GM19023 (cell line): ENCODE measurements at regions not wholly inside any gene's neighbourhood (a gene's known extent, or its start where the extent isn't known, plus 50 kb on each side); places are given as distances from the start of the nearest gene placed in this dataset.

ENCODE experiments used
- ATAC-seq: cut with Tn5 transposase; IDR thresholded peaks from one replicate; pipeline ENCODE4 v1.9.1; 2021; ENCODE audit warnings: mild to moderate bottlenecking, moderate library complexity; ENCODE audit not compliant: unreplicated experiment

GRCh38 chr2:221104361-221104811, 467.7 kb downstream of the EPHA4 start:
- no peak for ATAC-seq

GRCh38 chr2:221106241-221106640, 465.9 kb downstream of the EPHA4 start:
- ATAC-seq, result no peak

DNA sequence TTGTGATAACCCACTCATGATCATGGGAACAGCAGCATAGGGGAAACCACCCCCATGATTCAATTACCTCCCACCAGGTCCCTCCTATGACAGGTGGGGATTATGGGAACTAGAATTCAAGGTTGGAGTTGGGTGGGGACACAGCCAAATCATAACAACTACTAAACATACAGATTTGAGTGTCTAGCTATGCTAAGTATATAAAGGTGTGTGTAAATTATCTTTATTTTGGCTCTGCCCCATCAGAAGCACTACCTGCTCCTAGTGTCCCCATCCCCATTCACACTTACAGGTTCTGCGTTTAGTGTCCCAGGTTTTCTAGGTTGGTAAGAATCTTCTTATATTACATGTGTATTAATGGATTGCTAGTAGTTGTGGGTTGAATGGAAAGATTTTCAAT, 464.7 kb downstream of the EPHA4 start:
- ATAC-seq, result no peak

DNA sequence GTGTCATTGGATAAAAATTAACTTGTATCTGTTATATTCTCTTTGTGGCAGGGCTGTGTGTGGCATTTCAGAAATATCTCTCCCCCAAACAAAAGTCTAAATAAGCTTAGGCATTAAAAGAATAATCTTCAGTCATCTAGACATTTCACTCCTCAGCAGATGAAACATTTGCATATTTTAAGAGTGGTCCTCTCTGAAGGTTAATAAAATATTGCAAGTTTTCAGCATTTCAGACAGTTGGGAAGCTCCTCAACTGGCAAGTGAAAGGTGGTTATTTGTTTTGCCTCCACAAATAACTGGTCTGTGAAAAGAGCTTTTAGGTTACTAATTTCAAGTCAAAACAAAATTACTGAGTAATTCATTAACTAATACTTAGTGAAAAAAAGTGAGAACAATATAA, 462.6 kb downstream of the EPHA4 start:
- ATAC-seq, result no peak

DNA sequence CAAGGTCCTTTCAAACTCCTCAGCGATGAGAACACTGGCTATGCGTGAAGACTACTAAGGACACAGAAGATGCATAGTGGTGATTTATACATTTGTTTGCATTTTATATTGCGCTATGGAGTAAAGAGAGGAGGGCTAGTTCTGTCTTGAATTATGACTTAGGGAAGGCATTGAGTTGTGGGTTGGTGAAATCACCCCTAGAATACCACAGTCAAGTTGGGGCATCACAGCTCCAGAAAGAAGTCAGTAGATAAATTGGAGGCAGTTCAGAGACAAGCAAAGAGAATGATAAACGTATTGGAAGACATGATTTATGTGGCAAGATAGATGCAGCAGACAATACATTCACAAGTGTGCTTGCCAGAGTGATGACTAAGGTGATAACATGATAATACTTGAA, 460.4 kb downstream of the EPHA4 start:
- no peak for ATAC-seq

- ATAC-seq, result no peak
Observed at GRCh38 chr2:221112744-221113143, 459.4 kb downstream of the EPHA4 start.

GRCh38 chr2:221115944-221116343, 456.2 kb downstream of the EPHA4 start:
- no peak for ATAC-seq

DNA sequence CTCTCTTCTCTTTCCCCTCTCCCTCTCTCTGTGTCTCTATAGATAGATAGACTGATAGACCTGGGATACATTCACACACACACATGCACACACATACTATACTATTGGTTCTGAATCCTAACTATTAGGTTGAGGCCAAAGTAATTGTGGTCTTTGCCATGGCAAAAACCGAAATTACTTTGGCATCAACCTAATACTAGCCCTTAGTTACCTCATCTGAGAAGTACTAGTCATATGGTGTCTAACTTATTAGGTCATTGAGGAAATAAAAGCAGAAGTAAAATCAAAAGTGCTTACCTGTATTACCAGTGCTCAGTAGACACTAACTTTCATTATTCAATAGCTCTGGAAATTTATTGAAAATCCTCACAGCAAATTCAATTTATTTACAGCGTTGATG, 451.5 kb downstream of the EPHA4 start:
- no peak for ATAC-seq

GRCh38 chr2:221123396-221123795, 448.7 kb downstream of the EPHA4 start:
- ATAC-seq, result no peak

GRCh38 chr2:221124532-221125240, 447.4 kb downstream of the EPHA4 start:
- ATAC-seq, result no peak

DNA sequence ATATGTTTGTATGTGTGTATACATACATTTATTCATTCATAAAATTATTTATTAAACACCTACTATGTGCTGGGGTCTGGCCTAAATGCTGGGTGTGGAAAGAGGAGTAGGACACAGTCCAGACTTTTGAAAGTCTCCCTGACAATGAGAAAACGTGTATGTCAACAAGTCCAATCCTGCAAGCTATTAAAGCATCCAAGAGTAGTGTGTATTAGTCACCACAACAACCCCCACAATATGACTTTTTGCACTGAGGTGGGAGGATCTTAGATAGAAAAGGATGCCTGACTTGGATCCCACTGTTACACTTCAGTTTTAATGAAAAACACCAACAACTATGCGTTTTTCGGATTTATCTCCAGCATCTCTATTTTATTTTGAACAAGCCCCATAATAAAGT, 446.4 kb downstream of the EPHA4 start:
- no peak for ATAC-seq

- ATAC-seq, result no peak
Observed at GRCh38 chr2:221129657-221130056, 442.4 kb downstream of the EPHA4 start.

DNA sequence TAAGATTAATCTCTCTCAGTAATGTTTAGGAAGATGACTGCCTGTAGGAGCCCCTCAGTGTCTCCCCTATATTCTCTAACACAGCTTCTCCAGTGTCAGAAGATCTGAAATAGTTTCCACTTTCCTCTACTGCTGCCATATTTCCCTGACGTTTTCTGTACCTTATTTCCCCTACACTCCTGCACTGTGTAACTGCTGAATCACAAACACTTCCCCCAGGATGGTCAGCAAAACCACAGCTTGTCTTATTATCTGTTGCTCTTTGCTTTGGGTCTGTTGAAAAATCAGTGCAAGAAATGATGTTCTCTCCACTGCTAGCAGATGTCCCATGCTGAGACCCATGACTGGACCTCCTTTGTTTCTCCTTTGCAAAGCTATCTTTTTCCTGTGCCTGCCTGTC, 441.7 kb downstream of the EPHA4 start:
- no peak for ATAC-seq

GRCh38 chr2:221133941-221134340, 438.2 kb downstream of the EPHA4 start:
- no peak for ATAC-seq

DNA sequence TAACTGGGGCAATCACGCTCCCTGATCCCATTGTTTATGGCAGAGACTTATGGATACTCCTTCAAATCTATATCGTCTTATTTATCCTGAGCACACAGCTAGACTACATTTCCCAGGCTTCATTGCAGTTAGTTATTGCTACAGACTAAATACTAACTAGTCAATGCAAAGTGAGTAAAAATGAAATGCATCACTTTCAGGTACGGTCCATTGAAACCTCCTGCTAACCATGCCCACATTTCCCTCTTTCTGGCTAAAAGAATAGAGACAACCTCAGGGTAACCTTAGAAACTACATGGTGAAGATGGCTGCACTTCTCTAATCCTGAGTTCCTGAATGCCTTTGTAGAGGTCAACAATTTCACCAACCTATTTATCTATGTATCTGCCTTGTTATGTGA, 437.4 kb downstream of the EPHA4 start:
- no peak for ATAC-seq

DNA sequence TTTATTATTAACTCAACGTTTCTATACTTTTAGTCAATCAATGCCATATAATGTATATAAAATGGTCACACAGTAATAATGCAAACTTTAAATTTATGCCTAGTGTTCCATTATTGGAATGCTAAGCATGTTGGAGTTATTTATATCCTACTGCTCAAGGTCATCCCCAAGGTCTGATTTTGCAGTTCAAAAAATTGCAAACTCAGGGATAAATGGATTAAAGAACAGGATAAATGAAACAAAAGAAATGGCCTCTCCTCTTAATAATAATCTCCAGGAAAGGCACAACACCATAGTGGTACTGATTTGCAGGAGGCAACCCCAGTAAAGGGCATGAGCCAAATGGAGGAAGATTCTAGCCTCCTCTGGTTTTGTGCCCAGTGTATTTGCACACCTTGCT, 436.4 kb downstream of the EPHA4 start:
- ATAC-seq, result no peak

- ATAC-seq, result no peak
Observed at GRCh38 chr2:221137385-221137784, 434.7 kb downstream of the EPHA4 start.

DNA sequence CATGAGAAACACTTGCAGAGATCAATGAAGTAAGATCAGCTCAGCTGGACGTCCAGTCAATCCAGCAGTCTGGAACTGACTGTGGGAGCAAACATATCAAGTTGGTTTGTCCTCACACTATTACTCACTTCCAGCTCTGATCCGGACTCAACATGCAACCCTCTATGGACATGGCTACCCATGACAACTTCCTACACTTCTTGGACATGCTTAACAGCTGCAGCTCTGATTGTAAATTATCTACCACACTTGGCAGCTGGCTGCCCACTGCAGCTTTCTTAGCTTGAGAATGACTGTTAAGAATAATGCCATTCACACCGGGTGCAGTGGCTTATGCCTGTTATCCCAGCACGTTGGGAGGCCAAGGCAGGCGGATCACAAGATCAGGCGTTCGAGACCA, 429.8 kb downstream of the EPHA4 start:
- no peak for ATAC-seq

DNA sequence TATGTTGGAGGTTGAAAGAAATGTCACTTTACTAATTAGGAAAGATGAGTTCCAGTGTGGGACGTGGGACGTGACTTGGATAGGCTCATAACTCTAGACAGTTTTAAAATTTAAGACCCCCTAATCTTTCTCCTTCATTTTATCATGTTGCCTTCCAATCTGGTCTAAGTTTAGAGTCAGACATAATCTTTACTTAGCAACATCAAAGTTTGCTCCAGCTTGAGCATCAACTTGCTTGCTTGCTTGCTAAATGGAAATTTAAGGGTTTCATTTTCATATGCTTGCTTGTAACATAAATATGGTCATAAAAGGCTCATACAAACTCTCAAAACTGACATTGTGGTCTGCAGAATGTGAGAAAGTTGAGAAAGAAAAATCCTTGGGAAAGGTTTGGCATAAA, 428.9 kb downstream of the EPHA4 start:
- no peak for ATAC-seq

- ATAC-seq, result no peak
Observed at GRCh38 chr2:221144909-221145308, 427.2 kb downstream of the EPHA4 start.

DNA sequence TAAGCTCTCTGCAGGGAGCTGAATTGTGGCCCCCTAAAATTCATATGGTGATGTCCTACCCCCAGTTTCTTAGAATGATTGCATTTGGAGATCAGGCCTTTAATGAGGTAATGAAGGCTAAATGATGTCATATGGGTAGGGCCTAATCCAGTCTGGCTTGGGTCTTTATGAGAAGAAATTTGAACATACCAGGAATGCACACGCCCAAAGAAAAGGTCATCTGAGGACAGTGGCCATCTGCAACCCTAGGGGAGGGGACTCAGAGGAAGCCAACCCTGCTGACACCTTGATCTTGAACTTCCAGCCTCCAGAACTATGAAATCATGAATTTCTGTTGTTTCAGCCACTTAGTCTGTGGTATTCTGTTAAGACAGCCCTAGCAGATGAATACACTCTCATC, 426.7 kb downstream of the EPHA4 start:
- no peak for ATAC-seq

- ATAC-seq, result no peak
Observed at GRCh38 chr2:221153226-221153625, 418.9 kb downstream of the EPHA4 start.

DNA sequence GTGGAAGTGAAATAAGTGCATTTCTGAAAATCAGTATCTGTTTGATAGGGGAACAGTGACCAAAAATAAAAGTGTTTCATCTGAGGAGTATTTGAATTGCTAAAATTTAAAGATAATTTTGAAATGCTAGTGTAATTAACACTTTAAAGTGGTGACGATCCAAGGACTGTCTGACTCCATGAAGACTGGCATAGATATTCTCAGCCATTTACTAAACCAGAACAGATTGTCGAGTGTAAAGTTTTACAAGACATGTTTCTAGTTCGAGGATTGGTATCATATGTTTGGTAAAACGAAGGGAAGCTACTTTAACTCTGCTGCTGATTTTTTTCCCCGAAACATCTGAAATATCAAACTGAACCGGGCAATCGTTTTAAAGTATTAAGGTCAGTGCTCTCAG, 417.9 kb downstream of the EPHA4 start:
- ATAC-seq, result no peak
